Stimulated activated CD4-positive, alpha-beta T cell treated with anti-CD3 and anti-CD28 coated beads, Interleukin-4, amount 100 ng/mL, for 24 hours (primary cell): ENCODE measurements at regions not wholly inside any gene's neighbourhood (a gene's known extent, or its start where the extent isn't known, plus 50 kb on each side); places are given as distances from the start of the nearest gene placed in this dataset.

Experiments
- DNase-seq: peaks from one replicate; pipeline ENCODE4 v3.0.0-alpha.2; 2020

- no peak for DNase-seq
These were observed 152.1 kb downstream of the PTGER3 start for GRCh38 chr1:70895531-70895930.

GRCh38 chr1:70896224-70896623 lies 151.4 kb downstream of the PTGER3 start:
- DNase-seq = no peak

DNA sequence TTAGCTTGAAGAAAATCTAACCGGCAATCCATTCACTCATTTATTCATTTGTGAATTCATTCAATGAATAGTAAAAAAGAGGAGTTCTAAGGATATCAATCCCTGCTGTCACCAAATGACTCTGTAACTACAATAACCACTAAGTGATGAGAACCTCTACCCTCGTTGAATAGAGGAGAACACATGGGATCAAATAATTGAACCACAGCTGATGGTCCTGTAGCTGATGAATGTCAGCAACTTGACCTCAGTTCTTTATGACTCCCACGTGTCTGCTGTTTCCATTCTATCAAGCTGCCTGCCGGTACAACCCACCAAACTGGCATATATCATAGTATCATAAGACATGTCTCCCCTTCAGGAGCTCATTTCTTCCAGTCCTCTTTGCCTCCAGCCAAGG lies 150.3 kb downstream of the PTGER3 start:
- DNase-seq = no peak

GRCh38 chr1:70899735-70900134 lies 147.9 kb downstream of the PTGER3 start:
- no peak for DNase-seq

DNA sequence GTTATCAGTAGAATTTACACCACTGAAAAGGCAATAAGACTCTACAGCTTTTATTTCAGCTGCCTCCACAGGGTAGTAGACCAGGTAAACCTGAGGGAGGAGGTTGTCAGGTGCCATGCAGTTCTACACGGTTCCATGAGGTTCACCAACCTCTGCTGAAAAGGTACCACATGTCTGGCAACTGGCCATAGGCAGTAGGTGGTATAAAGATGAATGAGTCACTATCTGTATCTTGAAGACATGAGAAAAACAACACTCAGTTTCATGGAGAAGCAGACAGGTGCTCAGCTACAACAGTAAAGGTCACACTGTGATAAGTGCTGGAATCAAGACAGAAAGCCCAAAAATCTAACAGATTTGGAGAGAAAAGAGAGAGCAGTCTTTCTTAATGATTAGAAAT lies 145.4 kb downstream of the PTGER3 start:
- DNase-seq = no peak

DNA sequence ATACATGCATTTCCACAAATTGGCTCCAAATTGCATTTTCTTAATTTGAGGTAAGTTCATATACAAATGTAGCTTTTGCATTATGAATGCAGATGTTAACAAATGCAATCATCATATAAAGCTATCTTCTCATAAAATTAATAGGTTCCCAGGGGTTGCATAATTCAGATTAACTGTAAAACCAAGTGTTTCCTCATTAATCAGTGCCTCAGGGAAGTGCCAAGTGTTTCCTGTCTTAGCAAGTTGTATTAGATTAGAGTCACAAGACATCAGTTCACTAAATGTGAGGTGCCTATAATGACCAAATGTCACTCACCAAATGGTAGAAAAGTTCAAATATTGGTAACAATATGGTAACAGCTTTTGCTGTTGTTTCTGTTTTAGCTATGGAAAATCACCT lies 140.8 kb downstream of the PTGER3 start:
- DNase-seq = no peak

- no peak for DNase-seq
These were observed 139.9 kb downstream of the PTGER3 start for GRCh38 chr1:70907563-70908310.

DNA sequence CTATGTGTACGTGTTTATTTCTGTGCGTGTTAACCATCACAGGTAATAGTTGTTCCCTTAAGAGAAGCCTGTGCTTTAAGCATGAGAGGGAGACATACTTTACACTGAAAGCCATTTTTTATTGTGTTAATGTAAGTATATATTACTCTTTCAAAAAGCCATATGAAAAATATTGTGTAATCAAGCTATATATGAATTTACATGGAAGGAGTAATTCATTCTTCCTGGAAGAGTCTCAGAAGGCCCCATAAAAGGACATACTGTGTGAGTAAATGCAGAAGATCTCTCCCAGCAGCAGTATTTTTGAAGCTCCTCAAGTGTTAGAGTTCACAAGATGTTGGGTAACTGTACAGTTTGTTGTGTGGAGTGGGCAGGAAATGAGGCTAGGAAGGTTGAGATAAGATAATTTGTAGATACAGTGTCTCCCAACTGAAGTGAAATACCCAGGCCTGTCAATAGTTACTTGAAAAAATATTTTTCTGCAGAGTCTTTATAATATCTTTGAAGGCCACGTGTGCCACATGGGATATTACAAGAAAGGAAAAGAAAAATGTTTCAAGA lies 138.3 kb downstream of the PTGER3 start:
- DNase-seq = no peak

DNA sequence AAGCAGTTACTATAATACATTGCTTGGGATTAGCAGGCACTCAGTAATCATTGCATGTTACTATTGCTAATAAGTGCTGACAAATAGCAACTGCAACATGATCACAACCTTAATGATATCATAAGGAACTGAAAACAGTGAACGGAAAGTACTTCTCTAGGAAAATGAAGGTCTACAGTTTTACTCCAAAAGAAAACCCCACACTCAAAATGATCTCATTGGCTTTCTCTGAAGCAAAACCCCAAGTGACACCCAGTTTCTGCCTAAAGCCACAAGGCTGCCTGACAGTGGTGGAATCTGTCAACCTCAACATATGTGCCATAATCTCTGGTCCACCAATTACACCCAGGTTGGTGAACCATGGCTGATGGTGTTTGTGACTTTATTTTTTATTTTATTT lies 137.6 kb downstream of the PTGER3 start:
- DNase-seq = no peak

DNA sequence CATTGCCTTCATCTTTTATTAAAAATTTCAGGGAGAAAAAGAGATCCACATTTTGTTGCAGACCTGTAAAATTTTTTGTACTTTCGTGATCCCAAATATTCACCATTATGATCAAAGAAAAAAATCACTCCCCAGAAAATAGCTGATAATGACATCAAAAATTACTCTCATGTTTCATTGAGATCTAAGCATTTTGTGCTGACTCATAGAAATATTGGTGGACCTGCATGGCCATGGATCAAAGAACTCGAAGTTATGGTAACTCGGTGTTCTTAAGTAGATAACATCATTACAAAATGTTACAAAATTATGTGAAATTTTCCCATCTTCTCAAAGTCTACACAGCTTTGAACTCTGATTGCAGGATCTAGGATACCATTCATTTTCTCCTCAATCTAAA lies 135.8 kb downstream of the PTGER3 start:
- DNase-seq = no peak

DNA sequence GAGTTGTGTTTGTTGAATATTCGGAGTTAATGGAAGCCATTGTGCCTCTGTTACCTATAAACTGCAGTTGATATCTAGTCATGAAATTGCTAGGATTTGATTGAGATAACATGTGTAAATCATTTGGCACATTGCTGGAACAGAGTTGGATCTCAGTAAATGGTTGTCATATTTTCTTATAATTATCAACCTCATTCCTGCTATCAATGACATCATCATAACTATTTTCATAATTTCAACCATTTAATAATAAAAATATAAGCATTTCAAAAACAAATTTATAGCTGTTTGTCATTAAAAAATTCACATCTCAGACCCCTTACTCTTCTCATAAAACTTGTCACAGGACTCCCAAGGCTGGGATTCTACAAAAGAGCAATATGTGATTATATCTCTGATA lies 133.4 kb downstream of the PTGER3 start:
- DNase-seq = no peak

DNA sequence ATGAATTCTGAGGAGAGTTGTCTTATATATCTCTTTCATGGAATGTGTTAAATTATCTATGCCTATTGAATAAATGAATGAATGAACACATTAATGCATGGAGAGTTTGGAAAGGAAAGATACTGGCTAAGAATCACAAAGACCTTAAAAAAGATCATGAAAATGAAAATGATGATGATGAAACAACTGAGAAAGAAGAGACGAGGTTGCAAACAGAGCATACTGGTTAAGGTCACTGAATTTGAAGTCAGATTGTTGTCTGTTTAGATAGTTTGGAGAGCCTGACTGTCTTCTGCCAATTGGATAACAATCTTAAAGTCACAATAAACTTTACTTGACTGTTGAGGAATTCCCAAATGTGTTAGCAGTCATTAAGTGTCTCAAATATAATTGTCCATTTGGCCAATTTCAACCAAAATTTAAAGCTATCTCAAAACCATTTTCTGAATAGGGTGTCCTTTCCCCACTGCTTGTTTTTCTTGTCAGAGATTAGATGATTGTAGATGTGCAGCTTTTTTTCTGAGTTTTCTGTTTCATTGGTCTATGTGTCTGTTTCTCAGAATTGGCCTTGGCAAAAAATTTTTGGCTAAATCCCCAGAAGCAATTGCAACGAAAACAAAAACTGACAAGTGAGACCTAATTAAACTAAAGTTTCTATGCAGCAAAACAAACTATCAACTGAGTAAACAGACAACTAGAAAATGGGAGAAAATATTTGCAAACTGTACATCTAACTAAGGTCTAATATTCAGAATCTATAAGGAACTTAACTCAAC lies 132.2 kb downstream of the PTGER3 start:
- no peak for DNase-seq

DNA sequence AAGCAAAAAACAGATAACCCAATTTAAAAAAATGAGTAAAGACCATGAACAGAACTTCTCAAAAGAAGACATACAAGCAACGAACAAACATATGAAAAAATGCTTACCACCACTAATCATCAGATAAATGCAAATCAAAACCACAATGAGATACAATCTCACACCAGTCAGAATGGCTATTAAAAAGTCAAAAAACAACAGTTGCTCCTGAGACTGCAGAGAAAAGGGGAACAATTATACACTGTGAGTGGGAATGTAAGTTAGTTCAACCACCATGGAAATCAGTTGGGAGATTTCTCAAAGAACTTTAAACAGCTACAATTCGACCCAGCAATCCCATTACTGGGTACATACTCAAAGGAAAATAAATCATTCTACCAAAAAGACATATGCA lies 131.6 kb downstream of the PTGER3 start:
- DNase-seq = no peak

GRCh38 chr1:70919706-70920323 lies 127.8 kb downstream of the PTGER3 start:
- DNase-seq = no peak
